ENCODE measurements at regions not wholly inside any gene's neighbourhood (a gene's known extent, or its start where the extent isn't known, plus 50 kb on each side); places are given as distances from the start of the nearest gene placed in this dataset.

DNA sequence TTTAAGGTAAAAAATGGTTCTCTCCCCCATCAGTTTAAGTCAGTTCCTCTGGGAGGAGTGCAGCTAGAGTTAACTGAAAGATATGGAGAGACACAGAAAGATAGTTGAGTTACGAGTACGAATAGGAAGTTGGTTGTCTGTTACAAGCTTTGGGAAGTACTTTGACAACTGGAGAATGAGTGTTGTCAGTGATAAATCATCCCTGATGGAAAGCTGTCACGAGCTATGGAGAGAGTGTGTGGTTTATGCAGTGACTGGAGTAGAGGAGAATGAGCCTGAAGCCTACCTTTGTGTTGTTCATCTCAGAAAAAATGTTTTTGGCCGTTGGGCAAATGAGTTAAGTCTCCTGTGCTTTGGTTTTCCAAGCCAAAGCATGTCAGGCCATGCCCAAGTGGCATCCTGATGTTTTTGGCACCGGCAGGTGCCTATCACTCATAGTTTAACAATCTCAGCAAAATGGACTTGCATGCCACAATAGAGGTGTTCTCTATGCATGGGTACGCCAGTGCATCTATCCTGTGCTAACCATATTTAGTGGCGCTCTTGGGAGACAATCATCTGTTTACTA is 350.2 kb downstream of the IRS2 start:
- TF ChIP-seq CTCF (IDR thresholded peaks at IDR 0.05): no peak
- no peaks in the 10 kb centered on the region for H3K27me3 ChIP-seq
- no peak overlapping the region for H3K4me3 ChIP-seq
- no peaks in the 10 kb centered on the region for H3K4me1 ChIP-seq
- DNase-seq: no peak
- no peak overlapping the region for H3K27ac ChIP-seq
- no peak overlapping the region for H3K9ac ChIP-seq (ENCODE audit: low read depth in 2 of 2, low read length in 2 of 2)
- intact Hi-C loops (cut with DNase I): no loop called here
- no peaks in the 10 kb centered on the region for H3K36me3 ChIP-seq
- H3K9me3 ChIP-seq: no peaks in the 10 kb centered on the region

DNA sequence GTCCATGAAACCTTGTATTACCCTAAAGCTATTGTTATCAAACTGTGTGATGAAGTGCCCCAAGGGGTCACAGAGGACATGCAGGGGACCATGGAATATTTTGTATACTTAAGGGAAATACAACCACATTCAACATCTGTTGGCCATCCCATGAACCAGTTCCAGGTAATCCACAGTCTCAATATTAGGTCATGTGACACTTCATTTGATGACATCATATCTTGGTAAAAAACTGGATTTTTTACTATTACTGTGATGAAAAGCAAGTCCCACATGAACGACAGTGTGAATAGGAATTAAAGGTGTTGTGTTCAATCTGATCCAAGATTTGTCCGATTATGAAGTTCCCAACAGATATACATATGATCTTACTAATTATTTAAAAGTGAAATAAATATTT is 355.2 kb downstream of the IRS2 start:
- Histone ChIP-seq H3K27me3 (no peaks in the 10 kb centered on the region), H3K27ac (no peak overlapping the region), H3K9ac (ENCODE audit: low read depth in 2 of 2, low read length in 2 of 2) (no peak overlapping the region), H3K4me3 (no peak overlapping the region), H3K4me1 (no peaks in the 10 kb centered on the region), H3K36me3 (no peaks in the 10 kb centered on the region), H3K9me3 (no peaks in the 10 kb centered on the region)
- intact Hi-C loops (cut with DNase I): no loop called here
- no peak for DNase-seq
- no peak for TF ChIP-seq CTCF (IDR thresholded peaks at IDR 0.05)

DNA sequence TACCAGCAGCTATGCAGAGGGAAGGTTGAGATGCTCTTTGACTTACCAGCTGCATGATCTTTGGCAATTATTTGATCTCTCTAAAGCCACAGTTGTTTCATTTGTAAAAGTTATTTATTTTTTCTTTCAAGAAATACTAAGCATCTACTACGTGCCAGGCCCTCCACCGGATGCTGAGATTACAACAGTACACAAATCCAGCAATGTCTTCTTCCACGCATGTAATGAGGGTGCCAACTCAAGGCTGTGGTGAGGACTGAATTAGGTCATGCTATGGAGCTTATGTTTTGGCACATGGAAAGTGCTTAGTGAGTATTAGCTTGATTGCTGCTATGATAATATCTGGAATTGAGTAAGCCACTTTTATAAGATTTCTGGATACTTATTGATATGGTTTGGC is 358.2 kb downstream of the IRS2 start:
- Histone ChIP-seq H3K27ac (no peak overlapping the region), H3K4me3 (no peak overlapping the region), H3K9me3 (no peaks in the 10 kb centered on the region), H3K27me3 (no peaks in the 10 kb centered on the region), H3K4me1 (no peaks in the 10 kb centered on the region), H3K9ac (ENCODE audit: low read depth in 2 of 2, low read length in 2 of 2) (no peak overlapping the region), H3K36me3 (no peaks in the 10 kb centered on the region)
- DNase-seq: no peak
- intact Hi-C loops (cut with DNase I): no loop called here
- TF ChIP-seq CTCF (IDR thresholded peaks at IDR 0.05): no peak

DNA sequence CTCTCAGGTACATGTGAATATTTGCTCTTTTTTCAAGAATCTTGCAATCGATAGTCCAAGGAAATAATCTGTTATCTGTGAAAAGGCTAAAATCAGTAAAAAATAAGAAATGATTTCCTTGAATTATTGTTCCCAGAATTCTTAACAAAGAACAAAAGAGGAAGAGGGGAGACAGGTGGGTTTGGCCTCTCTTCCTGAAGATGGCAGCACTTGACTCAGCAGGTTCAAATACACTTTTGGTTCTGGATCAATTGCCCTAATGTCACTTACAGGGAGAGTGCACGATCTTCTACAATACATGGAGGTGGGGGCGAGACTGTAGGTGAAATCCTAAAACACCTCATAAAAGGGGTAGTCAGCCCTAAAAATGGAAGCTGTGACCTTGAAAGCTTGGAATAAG is 358.7 kb downstream of the IRS2 start:
- H3K36me3 ChIP-seq: no peaks in the 10 kb centered on the region
- H3K27ac ChIP-seq: no peak overlapping the region
- no peaks in the 10 kb centered on the region for H3K4me1 ChIP-seq
- H3K4me3 ChIP-seq: no peak overlapping the region
- intact Hi-C loops (cut with DNase I): no loop called here
- no peak for DNase-seq
- no peaks in the 10 kb centered on the region for H3K9me3 ChIP-seq
- H3K9ac ChIP-seq (ENCODE audit: low read depth in 2 of 2, low read length in 2 of 2): no peak overlapping the region
- TF ChIP-seq CTCF (IDR thresholded peaks at IDR 0.05): no peak
- no peaks in the 10 kb centered on the region for H3K27me3 ChIP-seq

DNA sequence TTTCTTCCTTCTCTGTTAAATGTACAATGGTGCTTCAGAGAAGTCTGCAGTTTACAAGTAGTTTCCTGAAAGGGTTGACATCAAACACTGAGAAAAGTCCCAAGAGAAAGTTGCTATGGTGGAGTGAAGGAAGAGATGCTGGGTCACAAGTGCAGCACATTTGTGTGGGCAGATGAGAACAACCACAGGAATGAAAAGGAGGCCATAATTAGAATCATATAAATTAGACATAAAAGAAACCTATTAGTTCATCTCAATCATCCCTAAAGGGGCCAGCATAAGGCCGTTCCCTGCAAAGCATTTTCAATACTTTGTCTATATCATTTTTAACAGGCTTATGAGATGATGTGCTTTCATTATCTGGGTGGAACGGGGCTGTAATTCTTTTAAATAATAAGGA is 359.2 kb downstream of the IRS2 start:
- intact Hi-C loops (cut with DNase I): no loop called here

More for the DNA sequence above, 359.2 kb downstream of the IRS2 start:
- no peak overlapping the region for H3K4me3 ChIP-seq
- no peak for DNase-seq
- H3K27ac ChIP-seq: no peak overlapping the region
- no peaks in the 10 kb centered on the region for H3K4me1 ChIP-seq
- H3K36me3 ChIP-seq: no peaks in the 10 kb centered on the region
- no peak for TF ChIP-seq CTCF (IDR thresholded peaks at IDR 0.05)
- H3K9ac ChIP-seq (ENCODE audit: low read depth in 2 of 2, low read length in 2 of 2): no peak overlapping the region
- no peaks in the 10 kb centered on the region for H3K27me3 ChIP-seq
- H3K9me3 ChIP-seq: no peaks in the 10 kb centered on the region
